ENCODE measurements at regions not wholly inside any gene's neighbourhood (a gene's known extent, or its start where the extent isn't known, plus 50 kb on each side); places are given as distances from the start of the nearest gene placed in this dataset.

DNA sequence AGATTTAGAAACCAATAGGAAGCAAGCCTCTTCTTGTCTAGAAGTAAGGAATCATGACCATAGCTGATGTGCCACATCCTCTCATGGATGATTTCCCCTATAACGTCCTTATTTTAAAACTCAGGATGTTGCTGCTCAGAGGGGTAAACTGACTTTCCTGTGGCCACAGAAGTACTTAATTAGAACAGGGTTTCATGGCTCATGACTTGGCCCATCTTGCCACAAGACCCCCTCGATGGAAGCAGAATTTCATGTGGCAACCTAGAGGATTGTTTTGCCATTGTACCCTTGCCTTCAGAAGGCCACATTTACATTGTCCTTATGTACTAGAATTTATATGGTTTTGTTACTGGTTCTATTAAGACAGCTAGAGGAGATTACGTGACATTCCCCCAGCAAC is 173.5 kb upstream of the PELI2 start:
- no peak for DNase-seq (ENCODE audit: low read depth in 2 of 2)
- TF ChIP-seq, protein P1, sequence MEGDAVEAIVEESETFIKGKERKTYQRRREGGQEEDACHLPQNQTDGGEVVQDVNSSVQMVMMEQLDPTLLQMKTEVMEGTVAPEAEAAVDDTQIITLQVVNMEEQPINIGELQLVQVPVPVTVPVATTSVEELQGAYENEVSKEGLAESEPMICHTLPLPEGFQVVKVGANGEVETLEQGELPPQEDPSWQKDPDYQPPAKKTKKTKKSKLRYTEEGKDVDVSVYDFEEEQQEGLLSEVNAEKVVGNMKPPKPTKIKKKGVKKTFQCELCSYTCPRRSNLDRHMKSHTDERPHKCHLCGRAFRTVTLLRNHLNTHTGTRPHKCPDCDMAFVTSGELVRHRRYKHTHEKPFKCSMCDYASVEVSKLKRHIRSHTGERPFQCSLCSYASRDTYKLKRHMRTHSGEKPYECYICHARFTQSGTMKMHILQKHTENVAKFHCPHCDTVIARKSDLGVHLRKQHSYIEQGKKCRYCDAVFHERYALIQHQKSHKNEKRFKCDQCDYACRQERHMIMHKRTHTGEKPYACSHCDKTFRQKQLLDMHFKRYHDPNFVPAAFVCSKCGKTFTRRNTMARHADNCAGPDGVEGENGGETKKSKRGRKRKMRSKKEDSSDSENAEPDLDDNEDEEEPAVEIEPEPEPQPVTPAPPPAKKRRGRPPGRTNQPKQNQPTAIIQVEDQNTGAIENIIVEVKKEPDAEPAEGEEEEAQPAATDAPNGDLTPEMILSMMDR (IDR thresholded peaks at IDR 0.05; ENCODE audit: low read depth, low read length), result no peak
- no peak overlapping the region for H3K4me3 ChIP-seq (replicated peaks in 1 of 2; ENCODE audit: low read depth in 2 of 2, low read length in 2 of 2)

DNA sequence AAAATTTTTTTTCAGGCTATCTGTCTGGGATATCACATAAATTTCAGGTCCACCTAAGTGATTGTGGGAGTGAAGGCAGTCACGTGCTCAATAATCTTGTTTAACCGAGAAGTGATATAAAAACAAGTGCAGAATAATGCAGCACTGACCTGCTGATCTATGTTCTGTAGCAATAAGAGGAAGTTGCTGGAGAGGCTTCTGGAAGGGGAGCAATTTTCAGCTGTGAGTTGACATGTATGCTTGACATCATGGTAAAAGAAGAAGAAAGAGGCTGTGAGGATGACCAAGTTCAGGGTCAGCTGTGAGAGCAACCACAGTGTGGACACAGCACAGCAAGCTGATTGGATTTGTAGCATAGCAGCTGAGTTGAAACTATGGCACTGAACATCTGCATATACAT is 172.0 kb upstream of the PELI2 start:
- TF ChIP-seq, protein P1 (IDR thresholded peaks at IDR 0.05; ENCODE audit: low read depth, low read length), result no peak
- no peak overlapping the region for H3K4me3 ChIP-seq (replicated peaks in 1 of 2; ENCODE audit: low read depth in 2 of 2, low read length in 2 of 2)
- no peak for DNase-seq (ENCODE audit: low read depth in 2 of 2)

DNA sequence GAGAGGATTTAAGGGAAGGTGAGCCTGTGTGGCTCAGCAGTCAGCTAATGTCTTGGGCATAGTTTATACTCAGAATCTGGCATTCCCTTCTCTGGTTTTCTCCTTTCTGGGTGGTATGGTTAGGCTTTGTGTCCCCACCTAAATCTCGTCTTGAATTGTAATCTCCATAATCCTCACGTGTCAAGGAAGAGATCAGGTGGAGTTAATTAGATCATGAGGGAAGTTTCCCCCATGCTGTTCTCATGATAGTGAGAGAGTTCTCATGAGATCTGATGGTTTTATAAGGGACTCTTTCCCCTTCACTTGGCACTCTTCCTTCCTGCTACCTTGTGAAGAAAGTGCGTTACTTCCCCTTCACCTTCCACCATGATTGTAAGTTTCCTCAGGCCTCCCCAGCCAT is 169.8 kb upstream of the PELI2 start:
- TF ChIP-seq, protein P1 (IDR thresholded peaks at IDR 0.05; ENCODE audit: low read depth, low read length), result no peak
- no peak overlapping the region for H3K4me3 ChIP-seq (replicated peaks in 1 of 2; ENCODE audit: low read depth in 2 of 2, low read length in 2 of 2)
- DNase-seq (ENCODE audit: low read depth in 2 of 2), result no peak

DNA sequence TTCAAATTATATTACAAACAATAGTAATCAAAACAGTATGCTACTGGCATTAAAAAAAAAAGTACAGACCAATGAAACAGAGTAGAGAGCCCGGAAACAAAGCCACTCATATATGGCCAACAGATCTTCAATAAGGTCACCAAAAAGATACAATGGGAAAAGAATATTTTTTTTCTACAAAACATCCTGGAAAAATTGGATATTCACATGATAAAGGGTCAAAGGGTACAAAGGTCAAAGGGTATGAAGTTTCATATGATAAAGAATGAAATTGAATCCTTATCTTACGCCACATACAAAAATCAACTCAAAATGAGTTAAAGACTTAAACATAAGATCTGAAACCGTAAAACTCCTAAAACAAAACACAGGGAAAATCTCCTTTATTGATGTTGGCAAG is 168.5 kb upstream of the PELI2 start:
- no peak overlapping the region for H3K4me3 ChIP-seq (replicated peaks in 1 of 2; ENCODE audit: low read depth in 2 of 2, low read length in 2 of 2)
- TF ChIP-seq, protein P1 (IDR thresholded peaks at IDR 0.05; ENCODE audit: low read depth, low read length), result no peak
- DNase-seq (ENCODE audit: low read depth in 2 of 2), result no peak

DNA sequence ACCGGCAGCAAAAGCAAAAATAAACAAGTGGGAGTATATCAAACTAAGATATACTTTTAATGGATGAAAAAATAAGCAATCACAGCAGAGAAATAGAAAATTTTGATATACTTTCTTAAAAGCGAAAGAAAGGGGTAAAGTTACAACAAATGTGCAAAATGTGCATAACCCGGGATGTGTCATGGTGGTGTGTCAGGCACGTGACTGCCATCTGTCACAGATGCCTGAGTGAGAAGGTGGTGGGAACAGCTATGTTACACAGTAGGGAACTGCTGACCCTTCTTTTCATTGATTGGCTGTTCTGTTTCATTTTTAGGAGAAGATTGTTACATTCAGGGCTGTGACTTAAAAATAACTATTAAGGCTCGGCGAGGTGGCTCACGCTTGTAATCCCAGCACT is 168.1 kb upstream of the PELI2 start:
- TF ChIP-seq, protein P1 (IDR thresholded peaks at IDR 0.05; ENCODE audit: low read depth, low read length), result no peak
- DNase-seq (ENCODE audit: low read depth in 2 of 2), result no peak
- H3K4me3 ChIP-seq (replicated peaks in 1 of 2; ENCODE audit: low read depth in 2 of 2, low read length in 2 of 2), result no peak overlapping the region

DNA sequence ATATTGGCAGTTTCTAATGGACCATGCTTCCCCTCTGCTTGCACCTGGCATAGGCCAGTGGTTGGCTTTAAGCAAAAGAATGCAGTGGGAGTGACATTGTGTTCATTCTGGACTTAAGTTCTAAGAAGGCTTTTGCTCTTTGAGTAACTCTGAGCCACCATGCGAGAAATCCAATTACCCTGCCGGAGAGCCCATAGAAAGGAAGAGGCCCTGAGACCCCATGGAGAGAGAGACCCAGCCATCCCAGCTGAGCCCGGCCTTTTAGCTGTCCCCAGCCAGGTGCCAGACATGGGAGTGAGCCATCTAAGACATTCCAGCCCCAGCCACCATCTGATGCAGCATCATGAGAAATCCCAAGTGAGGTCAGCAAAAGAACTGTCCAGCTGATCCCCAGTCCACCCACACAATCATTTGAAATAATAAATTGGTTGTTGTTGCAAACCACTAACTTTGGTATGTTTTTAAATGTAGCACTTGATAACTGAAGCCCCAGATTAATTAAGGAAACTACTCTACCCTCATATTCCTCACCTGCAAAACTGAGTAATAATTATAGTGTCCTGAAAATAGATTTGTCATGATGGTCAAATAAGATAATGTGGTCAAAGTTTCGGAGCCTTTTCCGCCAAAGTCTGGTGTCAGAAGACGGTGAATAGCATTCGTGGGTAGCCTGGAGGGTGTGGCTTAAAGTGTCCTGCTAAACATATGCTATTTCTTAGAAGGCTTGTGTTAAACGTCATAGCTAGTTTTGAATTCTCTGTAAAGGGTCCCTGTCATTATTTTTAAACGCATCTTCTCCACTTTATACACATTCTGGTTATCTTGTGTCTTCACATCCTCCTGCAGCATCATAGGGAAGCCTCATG is 166.6 kb upstream of the PELI2 start:
- TF ChIP-seq, protein P1 (IDR thresholded peaks at IDR 0.05; ENCODE audit: low read depth, low read length), result no peak
- DNase-seq (ENCODE audit: low read depth in 2 of 2), result no peak
- no peak overlapping the region for H3K4me3 ChIP-seq (replicated peaks in 1 of 2; ENCODE audit: low read depth in 2 of 2, low read length in 2 of 2)

Data from cardiac fibroblast (primary cell).